Cardiac muscle cell (in vitro differentiated cells and primary cell): ENCODE measurements at regions not wholly inside any gene's neighbourhood (a gene's known extent, or its start where the extent isn't known, plus 50 kb on each side); places are given as distances from the start of the nearest gene placed in this dataset.
"Not testable (repeated sequence)": the region's sequence is repeated elsewhere in the genome, so short reads cannot be mapped to it uniquely, and the experiment has no call there.

ENCODE experiments used
- DNase-seq, 2 donors: peaks; one replicate each; pipeline versions ENCODE4 v3.0.0 to v3.0.0-alpha.2; 2010 to 2017; ENCODE audit warnings: low read depth in 1 of 2, low spot score in 1 of 2
- H3K27ac ChIP-seq: fragments of 200-600 bp; sonication (generic); 2 replicates; pipeline ENCODE4 v1.5.1; 2016
- H3K27me3 ChIP-seq: fragments of 200-600 bp; sonication (generic); 2 replicates; pipeline ENCODE4 v1.6.0; 2016; ENCODE audit warnings: control low read depth
- H3K36me3 ChIP-seq: fragments of 200-600 bp; sonication (generic); 2 replicates; pipeline ENCODE4 v1.5.1; 2016; ENCODE audit warnings: control low read depth
- H3K4me1 ChIP-seq: fragments of 200-600 bp; sonication (generic); 2 replicates; pipeline ENCODE4 v1.8.1; 2017; ENCODE audit warnings: low read depth, mild to moderate bottlenecking, mixed run types
- H3K4me3 ChIP-seq: fragments of 200-600 bp; sonication (generic); 2 replicates; pipeline ENCODE4 v1.5.1; 2016; ENCODE audit warnings: mild to moderate bottlenecking
- H3K9me3 ChIP-seq: fragments of 200-600 bp; sonication (generic); 2 replicates; pipeline ENCODE4 v1.5.1; 2017; ENCODE audit warnings: low read depth, mild to moderate bottlenecking, control low read depth
- CTCF ChIP-seq: IDR thresholded peaks from 2 replicates; pipeline ENCODE4 v1.5.1; 2012; ENCODE audit warnings: low read depth, mild to moderate bottlenecking, low read length

- H3K4me1 ChIP-seq = no peaks in the 10 kb centered on the region
- H3K4me3 ChIP-seq = no peak overlapping the region
- no peaks in the 10 kb centered on the region for H3K9me3 ChIP-seq
- no peaks in the 10 kb centered on the region for H3K27me3 ChIP-seq
- no peak for DNase-seq
- no peak overlapping the region for H3K27ac ChIP-seq
- no peak for TF ChIP-seq CTCF
- no peaks in the 10 kb centered on the region for H3K36me3 ChIP-seq
These were observed 1862.0 kb upstream of the ACO1 start for GRCh38 chr9:30522486-30522885.

GRCh38 chr9:30524311-30524710 is 1860.1 kb upstream of the ACO1 start:
- no peak for DNase-seq

GRCh38 chr9:30534455-30534854 is 1850.0 kb upstream of the ACO1 start:
- no peak for DNase-seq
- no peaks in the 10 kb centered on the region for H3K27me3 ChIP-seq
- no peaks in the 10 kb centered on the region for H3K9me3 ChIP-seq
- no peak for TF ChIP-seq CTCF
- no peaks in the 10 kb centered on the region for H3K4me1 ChIP-seq
- H3K36me3 ChIP-seq = no peaks in the 10 kb centered on the region
- no peak overlapping the region for H3K4me3 ChIP-seq
- no peak overlapping the region for H3K27ac ChIP-seq

More at GRCh38 chr9:30524311-30524710, 1860.1 kb upstream of the ACO1 start:
- Histone ChIP-seq H3K27ac (no peak overlapping the region), H3K27me3 (no peaks in the 10 kb centered on the region), H3K4me1 (no peaks in the 10 kb centered on the region), H3K4me3 (no peak overlapping the region), H3K9me3 (no peaks in the 10 kb centered on the region), H3K36me3 (no peaks in the 10 kb centered on the region)
- TF ChIP-seq CTCF = no peak

- no peak overlapping the region for H3K27ac ChIP-seq
- no peaks in the 10 kb centered on the region for H3K27me3 ChIP-seq
- no peak for DNase-seq
- H3K4me1 ChIP-seq = no peaks in the 10 kb centered on the region
- TF ChIP-seq CTCF = no peak
- H3K4me3 ChIP-seq = no peak overlapping the region
- no peaks in the 10 kb centered on the region for H3K9me3 ChIP-seq
- H3K36me3 ChIP-seq = no peaks in the 10 kb centered on the region
These were observed 1849.5 kb upstream of the ACO1 start for GRCh38 chr9:30534896-30535295.

GRCh38 chr9:30536494-30536893 is 1847.9 kb upstream of the ACO1 start:
- H3K27ac ChIP-seq = no peak overlapping the region
- no peaks in the 10 kb centered on the region for H3K27me3 ChIP-seq
- DNase-seq = no peak
- no peaks in the 10 kb centered on the region for H3K9me3 ChIP-seq
- H3K4me3 ChIP-seq = no peak overlapping the region
- H3K36me3 ChIP-seq = no peaks in the 10 kb centered on the region
- no peaks in the 10 kb centered on the region for H3K4me1 ChIP-seq
- TF ChIP-seq CTCF = no peak

GRCh38 chr9:30539696-30540095 is 1844.7 kb upstream of the ACO1 start:
- not testable (repeated sequence) for H3K9me3 ChIP-seq, H3K4me1 ChIP-seq, DNase-seq, H3K36me3 ChIP-seq, H3K27me3 ChIP-seq, H3K4me3 ChIP-seq, H3K27ac ChIP-seq
